GM18526 (cell line): ENCODE measurements at regions not wholly inside any gene's neighbourhood (a gene's known extent, or its start where the extent isn't known, plus 50 kb on each side); places are given as distances from the start of the nearest gene placed in this dataset.

Experiments
- POLR2A ChIP-seq: IDR thresholded peaks from 3 replicates; pipeline ENCODE4 v1.6.1; 2011; ENCODE audit not compliant: insufficient read length; ENCODE audit errors: extremely low read depth

- TF ChIP-seq POLR2A, result no peak
Observed at GRCh38 chr3:72383230-72383629, 465.0 kb downstream of the SHQ1 start.

GRCh38 chr3:72382460-72382859, 465.8 kb downstream of the SHQ1 start:
- TF ChIP-seq POLR2A, result no peak

GRCh38 chr3:72381584-72381983, 466.7 kb downstream of the SHQ1 start:
- TF ChIP-seq POLR2A, result no peak

- no peak for TF ChIP-seq POLR2A
Observed at GRCh38 chr3:72380711-72381493, 467.3 kb downstream of the SHQ1 start.

- TF ChIP-seq POLR2A, result no peak
Observed at GRCh38 chr3:72380193-72380592, 468.1 kb downstream of the SHQ1 start.

- no peak for TF ChIP-seq POLR2A
Observed at GRCh38 chr3:72379500-72380187, 468.6 kb downstream of the SHQ1 start.

- TF ChIP-seq POLR2A, result no peak
Observed at GRCh38 chr3:72378287-72378686, 470.0 kb downstream of the SHQ1 start.

- TF ChIP-seq POLR2A, result no peak
Observed at GRCh38 chr3:72376956-72377710, 471.1 kb downstream of the SHQ1 start.

- TF ChIP-seq POLR2A, result no peak
Observed at GRCh38 chr3:72375237-72376076, 472.8 kb downstream of the SHQ1 start.

GRCh38 chr3:72373139-72373538, 475.1 kb downstream of the SHQ1 start:
- no peak for TF ChIP-seq POLR2A

GRCh38 chr3:72372161-72372560, 476.1 kb downstream of the SHQ1 start:
- no peak for TF ChIP-seq POLR2A

- no peak for TF ChIP-seq POLR2A
Observed at GRCh38 chr3:72371431-72371830, 476.8 kb downstream of the SHQ1 start.

GRCh38 chr3:72370947-72371346, 477.3 kb downstream of the SHQ1 start:
- no peak for TF ChIP-seq POLR2A

GRCh38 chr3:72369681-72370080, 478.6 kb downstream of the SHQ1 start:
- no peak for TF ChIP-seq POLR2A

- no peak for TF ChIP-seq POLR2A
Observed at GRCh38 chr3:72368331-72368975, 479.8 kb downstream of the SHQ1 start.

- TF ChIP-seq POLR2A, result no peak
Observed at GRCh38 chr3:72361990-72362389, 486.3 kb downstream of the SHQ1 start.
